K562 (cell line): ENCODE measurements at regions not wholly inside any gene's neighbourhood (a gene's known extent, or its start where the extent isn't known, plus 50 kb on each side); places are given as distances from the start of the nearest gene placed in this dataset.

ENCODE experiments used
- ATAC-seq: fragments of 200-7000 bp; cut with Tn5 transposase; 3 replicates; pipeline ENCODE4 v1.9.1; 2020; ENCODE audit warnings: moderate library complexity
- BruUV-seq: library from RNA; stranded (reverse); fragments of 400-500 nt; replicated peaks from 2 replicates; lab custom pipeline; 2021; lab: Mats Ljungman, UMichigan
- CTCF ChIA-PET: fragments of 300-600 bp; formaldehyde crosslinking; extraction: SDS; loops from one replicate; lab custom pipeline; 2021; ENCODE audit warnings: low intra/inter-chr PET ratio; lab: Yijun Ruan, JAX
- POLR2A ChIA-PET: fragments of 300-600, 350-650 bp; sonication (Branson Sonifier 250); formaldehyde crosslinking; extraction: SDS; loops from one replicate; lab custom pipeline; 2021; ENCODE audit warnings: antibody characterized with exemption, inconsistent platforms; lab: Yijun Ruan, JAX
- DNase-seq, 4 experiments: peaks; one replicate each; pipeline versions ENCODE4 v3.0.0 to v3.0.0-alpha.2; 2011 to 2018; ENCODE audit warnings: low spot score in 3 of 4, mixed read lengths in 3 of 4; ENCODE audit errors: extremely low read depth in 1 of 4
- FAIRE-seq: peaks from 2 replicates; lab custom pipeline; 2011; peaks lifted over from hg19 to GRCh38; lab: Jason Lieb, UNC
- H2AFZ ChIP-seq: 2 replicates; pipeline ENCODE4 v1.6.0; 2011; ENCODE audit warnings: low read depth, low read length, control low read depth, inconsistent platforms
- H3K27ac ChIP-seq: fragments of 200-600 bp; 3 replicates; pipeline ENCODE4 v1.8.0; 2011; ENCODE audit warnings: low read depth, mild to moderate bottlenecking, control low read depth, inconsistent platforms, low read length, moderate library complexity, mixed read lengths; ENCODE audit errors: extremely low read depth
- H3K27me3 ChIP-seq, 2 experiments: fragments of 300-600 bp in 1 of 2; 2 replicates in 1 of 2; 3 replicates in 1 of 2; pipeline versions ENCODE4 v1.6.0 to v1.8.0; 2011; ENCODE audit warnings: inconsistent platforms in 2 of 2, low read length in 2 of 2, mild to moderate bottlenecking in 1 of 2, mixed read lengths in 1 of 2, moderate library complexity in 1 of 2; ENCODE audit not compliant: control insufficient read depth in 2 of 2, insufficient read depth in 2 of 2
- H3K36me3 ChIP-seq: fragments of 300-600 bp; 3 replicates; pipeline ENCODE4 v1.8.0; 2011; ENCODE audit warnings: mild to moderate bottlenecking, low read length, inconsistent platforms; ENCODE audit not compliant: control insufficient read depth, insufficient read depth
- H3K4me1 ChIP-seq, 2 experiments: fragments of 200-600 bp in 1 of 2; replicated peaks in 1 of 2; 2 replicates in 1 of 2; 3 replicates in 1 of 2; pipeline versions ENCODE4 v1.5.1 to v1.8.0; 2011; ENCODE audit warnings: inconsistent platforms in 2 of 2, low read length in 2 of 2, mild to moderate bottlenecking in 1 of 2, mixed read lengths in 1 of 2, moderate library complexity in 1 of 2; ENCODE audit not compliant: control insufficient read depth in 2 of 2, insufficient read depth in 2 of 2
- H3K4me2 ChIP-seq: 2 replicates; pipeline ENCODE4 v1.6.1; 2011; ENCODE audit warnings: low read length, control low read depth, inconsistent platforms, mixed read lengths; ENCODE audit not compliant: insufficient read depth
- H3K4me3 ChIP-seq: fragments of 200-600 bp; sonication (generic), shearing (Covaris generic); 2 replicates; pipeline ENCODE4 v1.5.1; 2016; ENCODE audit warnings: control low read depth, inconsistent platforms
- H3K79me2 ChIP-seq: fragments of 200-600 bp; 3 replicates; pipeline ENCODE4 v1.8.0; 2011; ENCODE audit warnings: low read length, inconsistent platforms; ENCODE audit not compliant: control insufficient read depth, insufficient read depth
- H3K9ac ChIP-seq, 2 experiments: 2 replicates each; pipeline versions ENCODE4 v1.6.0 to v1.6.1; 2011; ENCODE audit warnings: low read depth in 2 of 2, low read length in 2 of 2, control low read depth in 1 of 2, inconsistent platforms in 1 of 2, mild to moderate bottlenecking in 1 of 2, mixed read lengths in 1 of 2; ENCODE audit not compliant: insufficient read depth in 1 of 2
- H3K9me1 ChIP-seq: one replicate; pipeline ENCODE4 v1.6.0; 2011; ENCODE audit warnings: inconsistent platforms, mild to moderate bottlenecking, low read length, moderate library complexity; ENCODE audit not compliant: control insufficient read depth, insufficient read depth
- H3K9me3 ChIP-seq: replicated peaks from 2 replicates; pipeline ENCODE4 v1.5.1; 2011; ENCODE audit warnings: low read depth, low read length, inconsistent platforms; ENCODE audit not compliant: control insufficient read depth, insufficient read depth
- H4K20me1 ChIP-seq: replicated peaks from 2 replicates; pipeline ENCODE4 v1.6.1; 2011; ENCODE audit warnings: low read length, inconsistent platforms, mixed read lengths; ENCODE audit not compliant: control insufficient read depth, insufficient read depth
- FOXJ2 ChIP-seq: fragments of 200-800 bp; sonication (Bioruptor generic); IDR thresholded peaks from 2 replicates; pipeline ENCODE4 v1.6.1; 2016; ENCODE audit warnings: missing genetic modification characterization, missing compliant biosample characterization
- FOXP1 ChIP-seq: sonication (generic); formaldehyde crosslinking; IDR thresholded peaks from 2 replicates; pipeline ENCODE4 v1.8.0; 2022; ENCODE audit warnings: mild to moderate bottlenecking, missing genetic modification reagents
- MAX ChIP-seq: sonication (generic); formaldehyde crosslinking; IDR thresholded peaks from 2 replicates; pipeline ENCODE4 v1.9.0; 2022; ENCODE audit warnings: mild to moderate bottlenecking, missing genetic modification reagents
- MITF ChIP-seq: IDR thresholded peaks from 2 replicates; pipeline ENCODE4 v1.6.1; 2014; ENCODE audit warnings: antibody characterized with exemption
- PRMT5 ChIP-seq: sonication (generic); formaldehyde crosslinking; IDR thresholded peaks from 2 replicates; pipeline ENCODE4 v1.5.0; 2020; ENCODE audit warnings: missing genetic modification reagents
- TCF7 ChIP-seq: sonication (generic); IDR thresholded peaks from 2 replicates; pipeline ENCODE4 v1.6.1; 2016; ENCODE audit warnings: antibody characterized with exemption, borderline replicate concordance
- TRIM28 ChIP-seq: fragments of 450-650 bp; IDR thresholded peaks from 2 replicates; pipeline ENCODE4 v1.6.1; 2017
- WHSC1 ChIP-seq: IDR thresholded peaks from one replicate; pipeline ENCODE4 v1.6.1; 2012; ENCODE audit warnings: low read length, control low read depth, inconsistent platforms
- ZNF586 ChIP-seq: fragments of 450-650 bp; formaldehyde crosslinking; conservative IDR thresholded peaks from 2 replicates; pipeline ENCODE4 v1.4.0; 2020; ENCODE audit warnings: mild to moderate bottlenecking, moderate library complexity
- WGBS: fragments of 100-300 bp; shearing (Covaris generic); methylation state at CpG from one replicate; pipeline ENCODE4 v1.1.6; 2016; ENCODE audit warnings: low coverage, mixed read lengths; ENCODE audit not compliant: insufficient coverage; ENCODE audit errors: missing lambda C conversion rate; 5-methylcytosine and 5-hydroxymethylcytosine counted together
- in situ Hi-C: fragments of 300-500 bp; cut with MboI; formaldehyde crosslinking; loops from 4 replicates; pipeline ENCODE4 v1.15.0; 2018; ENCODE audit warnings: inconsistent platforms, mixed read lengths
- intact Hi-C: fragments of 100-400 bp; cut with micrococcal nuclease; formaldehyde crosslinking; loops from 2 replicates; pipeline ENCODE4 v1.14.2; 2022

GRCh38 chrX:33607042-33607595 is 395.8 kb upstream of the DMD start:
- no peak overlapping the region for H3K9ac ChIP-seq
- no TSS peak for BruUV-seq
- intact Hi-C loops: no loop called here
- H4K20me1 ChIP-seq: no peaks in the 10 kb centered on the region
- ATAC-seq (no peak), DNase-seq (no peak), FAIRE-seq (no peak)
- no peaks in the 10 kb centered on the region for H3K79me2 ChIP-seq
- no peak overlapping the region for H3K4me3 ChIP-seq
- no peak overlapping the region for H3K4me2 ChIP-seq
- no peaks in the 10 kb centered on the region for H3K9me1 ChIP-seq
- H3K9me3 ChIP-seq: no peaks in the 10 kb centered on the region
- ChIA-PET POLR2A (no interaction called here), CTCF (no interaction called here)
- no peak overlapping the region for H2AFZ ChIP-seq
- TF ChIP-seq PRMT5 (CRISPR knock-in tag) (no peak), MAX (CRISPR knock-in tag) (no peak), WHSC1 (no peak)
- no peaks in the 10 kb centered on the region for H3K36me3 ChIP-seq
- in situ Hi-C loops: no loop called here
- H3K27ac ChIP-seq: no peak overlapping the region
- no peaks in the 10 kb centered on the region for H3K27me3 ChIP-seq
- H3K4me1 ChIP-seq: no peaks in the 10 kb centered on the region
- WGBS: 0% methylated on average over 7 of the region's 7 CpGs

- no peak overlapping the region for H3K9ac ChIP-seq
- H3K9me1 ChIP-seq: no peaks in the 10 kb centered on the region
- no peaks in the 10 kb centered on the region for H3K36me3 ChIP-seq
- no peaks in the 10 kb centered on the region for H3K9me3 ChIP-seq
- no peak overlapping the region for H2AFZ ChIP-seq
- ATAC-seq (no peak), FAIRE-seq (no peak), DNase-seq (no peak)
- H3K4me1 ChIP-seq: no peaks in the 10 kb centered on the region
- CTCF ChIA-PET: no interaction called here
- H3K4me3 ChIP-seq: no peak overlapping the region
- H3K27me3 ChIP-seq: no peaks in the 10 kb centered on the region
- POLR2A ChIA-PET: no interaction called here
- in situ Hi-C loops: no loop called here
- intact Hi-C loops: no loop called here
- H3K4me2 ChIP-seq: no peak overlapping the region
- H3K79me2 ChIP-seq: no peaks in the 10 kb centered on the region
- H3K27ac ChIP-seq: no peak overlapping the region
- no peaks in the 10 kb centered on the region for H4K20me1 ChIP-seq
- 0% methylated on average over 4 of the region's 4 CpGs for WGBS
- BruUV-seq: no TSS peak
- no peak for TF ChIP-seq TRIM28
- no peak for TF ChIP-seq FOXJ2 (tag)
- TF ChIP-seq TCF7: no peak
- no peak for TF ChIP-seq FOXP1 (CRISPR knock-in tag)
- TF ChIP-seq ZNF586 (CRISPR knock-in tag): no peak
- TF ChIP-seq MITF: no peak
These were observed 394.6 kb upstream of the DMD start for GRCh38 chrX:33605997-33606396.
